ENCODE measurements at regions not wholly inside any gene's neighbourhood (a gene's known extent, or its start where the extent isn't known, plus 50 kb on each side); places are given as distances from the start of the nearest gene placed in this dataset.

DNA sequence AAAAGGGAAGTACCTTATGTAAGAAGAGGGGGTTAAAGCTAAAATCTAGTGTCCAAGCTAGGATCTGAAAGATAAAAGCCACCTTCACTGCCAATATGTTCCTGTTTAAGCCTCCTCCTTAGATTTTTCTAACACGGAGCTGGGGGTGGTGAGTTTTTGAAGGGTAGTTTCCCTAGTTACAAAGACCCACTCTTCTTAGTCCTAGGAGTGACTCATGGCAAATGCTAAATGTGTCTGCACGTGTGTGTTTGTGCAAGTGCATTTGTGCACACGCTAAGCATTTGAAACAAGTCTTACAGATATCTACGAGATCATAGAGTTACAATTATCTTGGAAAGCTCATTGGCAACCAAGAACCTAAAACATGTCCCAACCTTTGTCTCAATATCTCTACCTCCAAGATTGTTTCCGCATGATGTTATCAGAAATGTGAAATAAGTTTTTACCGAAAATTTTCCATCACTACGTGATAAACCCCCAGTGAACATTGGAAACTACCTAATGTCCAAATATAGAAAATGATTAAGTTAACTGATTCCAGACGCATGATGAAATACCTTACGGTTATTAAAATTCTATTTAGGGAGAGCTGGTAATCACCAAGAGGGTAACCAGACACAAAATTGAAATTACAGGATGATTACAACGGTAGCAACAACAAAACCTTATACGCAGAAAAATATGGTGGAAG, 78.0 kb upstream of the HRH2 start:
- Histone ChIP-seq H3K4me1 (peaks cover 0 to 4% (median 0%) of the 10 kb centered on the region in 3 donors), H3K36me3 (no peaks in the 10 kb centered on the region), H3K9me3 (no peaks in the 10 kb centered on the region), H3K27me3 (peaks cover 0 to 60% (median 0%) of the 10 kb centered on the region in 4 donors), H3K27ac (no peak overlapping the region), H3K4me3 (no peak overlapping the region)
- TF ChIP-seq POLR2A (IDR thresholded peaks at IDR 0.05) = no peak
- TF ChIP-seq, protein P1, sequence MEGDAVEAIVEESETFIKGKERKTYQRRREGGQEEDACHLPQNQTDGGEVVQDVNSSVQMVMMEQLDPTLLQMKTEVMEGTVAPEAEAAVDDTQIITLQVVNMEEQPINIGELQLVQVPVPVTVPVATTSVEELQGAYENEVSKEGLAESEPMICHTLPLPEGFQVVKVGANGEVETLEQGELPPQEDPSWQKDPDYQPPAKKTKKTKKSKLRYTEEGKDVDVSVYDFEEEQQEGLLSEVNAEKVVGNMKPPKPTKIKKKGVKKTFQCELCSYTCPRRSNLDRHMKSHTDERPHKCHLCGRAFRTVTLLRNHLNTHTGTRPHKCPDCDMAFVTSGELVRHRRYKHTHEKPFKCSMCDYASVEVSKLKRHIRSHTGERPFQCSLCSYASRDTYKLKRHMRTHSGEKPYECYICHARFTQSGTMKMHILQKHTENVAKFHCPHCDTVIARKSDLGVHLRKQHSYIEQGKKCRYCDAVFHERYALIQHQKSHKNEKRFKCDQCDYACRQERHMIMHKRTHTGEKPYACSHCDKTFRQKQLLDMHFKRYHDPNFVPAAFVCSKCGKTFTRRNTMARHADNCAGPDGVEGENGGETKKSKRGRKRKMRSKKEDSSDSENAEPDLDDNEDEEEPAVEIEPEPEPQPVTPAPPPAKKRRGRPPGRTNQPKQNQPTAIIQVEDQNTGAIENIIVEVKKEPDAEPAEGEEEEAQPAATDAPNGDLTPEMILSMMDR (IDR thresholded peaks at IDR 0.05) = no peak
- no peak for DNase-seq
- 38 to 49% methylated on average over 11 of the region's 11 CpGs for WGBS, 2 donors
- intact Hi-C loops (cut with DNase I) = no loop called here

DNA sequence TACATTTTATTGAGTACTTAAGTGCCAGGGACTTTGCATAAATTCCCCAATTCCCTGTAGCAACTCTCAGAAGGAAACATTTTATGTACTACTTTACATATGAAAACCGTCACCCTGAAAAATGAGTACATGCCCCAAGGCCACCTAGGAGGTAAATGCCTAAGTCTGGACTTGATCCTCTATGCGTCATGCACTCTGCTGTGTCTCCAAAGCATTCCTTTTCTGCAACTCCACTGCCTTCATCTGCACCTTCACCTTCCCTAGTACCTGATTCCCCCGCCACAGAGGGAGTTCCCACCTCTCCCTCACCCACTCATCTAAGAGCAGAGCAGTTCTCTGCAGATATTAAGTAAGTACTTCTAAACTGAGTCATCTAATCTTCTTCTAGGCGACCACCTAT, 75.2 kb upstream of the HRH2 start:
- H3K4me1 ChIP-seq = peaks cover 0 to 4% (median 0%) of the 10 kb centered on the region in 3 donors
- no peaks in the 10 kb centered on the region for H3K36me3 ChIP-seq
- DNase-seq = no peak
- no peak overlapping the region for H3K4me3 ChIP-seq
- peaks cover 0 to 55% (median 0%) of the 10 kb centered on the region in 4 donors for H3K27me3 ChIP-seq
- intact Hi-C loops (cut with DNase I) = no loop called here
- TF ChIP-seq POLR2A (IDR thresholded peaks at IDR 0.05) = no peak
- TF ChIP-seq, protein P1 (IDR thresholded peaks at IDR 0.05) = no peak
- H3K9me3 ChIP-seq = no peaks in the 10 kb centered on the region
- 36 to 40% methylated on average over 4 of the region's 4 CpGs for WGBS, 2 donors
- no peak overlapping the region for H3K27ac ChIP-seq

GRCh38 chr5:175585567-175585966, 72.3 kb upstream of the HRH2 start:
- H3K27ac ChIP-seq = no peak overlapping the region
- no peaks in the 10 kb centered on the region for H3K36me3 ChIP-seq
- H3K4me1 ChIP-seq = no peaks in the 10 kb centered on the region
- no peak overlapping the region for H3K4me3 ChIP-seq
- TF ChIP-seq, protein P1 (IDR thresholded peaks at IDR 0.05) = no peak
- no peak for TF ChIP-seq POLR2A (IDR thresholded peaks at IDR 0.05)
- no peak for DNase-seq
- 57 to 81% methylated on average over 5 of the region's 5 CpGs for WGBS, 2 donors
- peaks cover 0 to 36% (median 0%) of the 10 kb centered on the region in 4 donors for H3K27me3 ChIP-seq
- H3K9me3 ChIP-seq = no peaks in the 10 kb centered on the region
- intact Hi-C loops (cut with DNase I) = no loop called here

DNA sequence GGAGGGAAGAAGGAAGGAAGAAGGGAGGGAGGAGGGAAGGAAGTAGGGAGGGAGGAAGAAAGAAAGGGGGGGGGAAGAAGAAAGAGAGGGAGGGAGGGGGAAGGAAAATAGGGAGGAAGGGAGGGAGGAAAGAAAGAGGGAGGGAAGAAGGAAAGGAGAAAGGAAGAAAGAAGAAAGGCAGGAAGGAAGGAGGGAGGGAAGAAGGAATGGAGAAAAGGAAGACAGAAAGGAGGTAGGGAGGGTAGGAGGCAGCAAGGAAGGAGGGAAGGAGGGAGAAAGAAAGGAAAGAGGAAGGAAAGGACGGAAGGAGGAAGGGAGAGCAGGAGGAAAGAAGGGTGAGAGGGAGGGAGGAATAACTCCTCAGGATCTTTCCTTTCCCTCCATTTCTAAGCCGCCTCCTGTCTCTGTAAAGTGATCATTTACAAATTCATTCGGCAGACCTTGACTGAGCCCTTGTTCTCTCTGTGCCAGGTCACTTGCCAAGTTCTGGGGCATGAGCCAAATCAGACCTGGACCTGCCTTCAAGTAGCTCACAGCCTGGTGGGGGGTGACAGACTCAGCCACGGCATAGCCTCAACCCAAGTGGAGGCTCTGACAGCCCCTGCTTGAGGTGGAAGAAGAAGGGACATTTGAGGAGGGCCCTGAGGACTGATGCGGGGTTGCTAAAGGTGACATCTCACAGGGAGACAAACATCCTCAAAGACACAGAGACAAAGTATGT, 69.0 kb upstream of the HRH2 start:
- DNase-seq = no peak

DNA sequence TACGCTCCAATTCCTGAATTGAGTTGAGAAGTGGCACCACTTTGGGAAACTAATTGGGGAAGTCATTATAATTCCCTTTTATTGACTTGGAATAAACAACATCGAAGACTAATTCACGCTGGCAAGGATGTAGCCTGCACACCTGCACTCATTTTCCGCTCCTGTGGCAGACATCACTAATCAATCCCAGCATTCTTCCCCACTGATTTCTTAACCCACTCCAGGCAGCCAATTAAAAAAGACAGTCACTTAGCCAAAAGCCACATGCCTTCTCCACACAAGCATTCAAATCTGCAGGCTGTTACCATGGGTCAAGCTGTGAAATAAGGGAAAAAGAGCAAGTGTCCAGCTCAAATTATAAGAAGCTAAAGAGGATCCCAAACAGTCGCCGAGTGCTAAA, 68.2 kb upstream of the HRH2 start:
- Histone ChIP-seq H3K27me3 (peaks cover 0 to 20% (median 0%) of the 10 kb centered on the region in 4 donors), H3K4me3 (no peak overlapping the region), H3K36me3 (no peaks in the 10 kb centered on the region), H3K4me1 (no peaks in the 10 kb centered on the region), H3K27ac (no peak overlapping the region), H3K9me3 (no peaks in the 10 kb centered on the region)
- TF ChIP-seq, protein P1 (IDR thresholded peaks at IDR 0.05) = no peak
- no peak for TF ChIP-seq POLR2A (IDR thresholded peaks at IDR 0.05)
- no peak for DNase-seq
- intact Hi-C loops (cut with DNase I) = no loop called here
- 91 to 98% methylated on average over 6 of the region's 6 CpGs for WGBS, 2 donors

More for the DNA sequence above, 69.0 kb upstream of the HRH2 start:
- Histone ChIP-seq H3K9me3 (no peaks in the 10 kb centered on the region), H3K27me3 (peaks cover 0 to 28% (median 0%) of the 10 kb centered on the region in 4 donors), H3K27ac (no peak overlapping the region), H3K4me1 (no peaks in the 10 kb centered on the region), H3K36me3 (no peaks in the 10 kb centered on the region), H3K4me3 (no peak overlapping the region)
- intact Hi-C loops (cut with DNase I) = no loop called here
- WGBS, 2 donors = 77 to 80% methylated on average over 5 of the region's 5 CpGs
- no peak for TF ChIP-seq POLR2A (IDR thresholded peaks at IDR 0.05)
- TF ChIP-seq, protein P1 (IDR thresholded peaks at IDR 0.05) = no peak

All from esophagus squamous epithelium (tissue), 5 donors.